Stromal cell of bone marrow (primary cell): ENCODE measurements at regions not wholly inside any gene's neighbourhood (a gene's known extent, or its start where the extent isn't known, plus 50 kb on each side); places are given as distances from the start of the nearest gene placed in this dataset.
"Not testable (repeated sequence)": the region's sequence is repeated elsewhere in the genome, so short reads cannot be mapped to it uniquely, and the experiment has no call there.

ENCODE experiments used
- DNase-seq: peaks from one replicate; pipeline ENCODE4 v3.0.0-alpha.2; 2012; ENCODE audit warnings: low read depth

DNA sequence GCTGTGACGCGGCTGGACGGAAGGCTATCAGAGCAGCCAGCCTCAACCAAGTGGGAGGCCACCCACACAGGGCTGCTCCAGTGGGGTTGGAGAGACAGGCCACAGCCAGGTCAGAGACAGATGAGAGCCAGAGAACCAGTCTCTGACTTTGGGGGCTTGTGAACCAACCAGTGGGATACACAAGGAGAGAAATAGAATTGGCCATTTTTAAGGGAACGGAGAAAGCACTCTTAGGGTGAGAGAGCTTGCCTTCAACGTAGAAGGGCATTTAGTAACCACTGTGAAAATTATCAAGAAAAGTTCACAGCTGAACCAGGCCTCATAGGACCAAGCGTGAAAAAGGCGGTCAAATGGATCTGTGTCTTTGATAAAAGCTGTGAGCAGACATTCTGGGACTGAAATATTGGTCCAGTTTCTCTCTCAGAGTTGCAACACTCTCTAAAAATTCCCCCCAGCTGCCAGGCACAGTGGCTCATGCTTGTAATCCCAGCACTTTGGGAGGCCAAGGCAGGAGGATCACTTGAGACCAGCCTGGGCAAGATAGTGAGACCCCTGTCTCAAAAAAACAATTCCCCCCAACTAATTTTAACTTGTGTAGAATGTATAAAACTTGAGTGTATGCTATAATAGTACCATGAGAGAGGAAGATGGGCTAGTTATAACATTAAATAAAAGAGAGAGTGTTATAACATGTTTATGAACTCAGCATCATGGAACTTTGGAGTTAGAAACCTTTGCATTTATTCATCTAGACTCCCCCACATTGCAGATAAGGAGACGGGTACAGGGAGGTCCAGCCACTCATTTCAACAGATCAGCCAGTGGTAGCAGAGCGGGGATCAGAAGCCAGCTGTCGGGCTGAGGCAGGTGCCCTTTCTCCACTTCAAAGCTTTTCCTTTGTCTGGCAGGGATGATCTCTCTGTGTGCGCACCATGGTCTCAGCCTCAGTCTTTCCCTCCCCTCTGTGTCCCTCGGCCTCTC is 132.2 kb downstream of the NPIPB11 start:
- not testable (repeated sequence) for DNase-seq

DNA sequence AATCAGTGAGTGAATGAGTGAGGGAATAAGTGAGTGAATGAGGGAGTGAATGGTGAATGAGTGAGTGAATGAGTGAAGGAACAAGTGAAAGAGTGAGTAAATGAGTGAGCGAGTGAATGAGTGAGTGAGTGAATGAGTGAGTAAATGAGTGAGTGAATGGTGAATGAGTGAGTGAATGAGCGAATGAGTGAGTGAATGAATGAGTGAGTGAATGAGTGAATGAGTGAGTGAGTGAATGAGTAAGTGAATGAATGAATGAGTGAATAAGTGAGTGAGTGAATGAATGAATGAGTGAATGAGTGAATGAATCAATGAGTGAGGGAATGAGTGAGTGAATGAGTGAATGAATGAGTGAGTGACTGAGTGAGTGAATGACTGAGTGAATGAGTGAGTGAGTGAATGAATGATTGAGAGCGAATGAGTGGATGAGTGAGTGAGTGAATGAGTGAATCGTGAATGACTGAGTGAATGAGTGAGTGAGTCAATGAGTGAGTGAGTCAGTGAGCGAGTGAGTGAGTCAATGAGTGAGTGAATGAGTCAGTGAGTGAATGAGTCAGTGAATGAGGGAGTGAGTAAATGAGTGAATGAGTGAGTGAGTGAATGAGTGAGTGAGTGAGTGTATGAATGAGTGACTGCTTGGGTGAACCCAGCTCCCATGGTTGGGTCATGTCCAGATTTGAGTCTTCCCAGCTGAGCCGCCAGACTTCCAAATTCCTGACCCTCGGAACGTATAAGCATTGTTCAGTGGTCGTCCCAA is 133.0 kb downstream of the NPIPB11 start:
- DNase-seq = peak; percentile 45

DNA sequence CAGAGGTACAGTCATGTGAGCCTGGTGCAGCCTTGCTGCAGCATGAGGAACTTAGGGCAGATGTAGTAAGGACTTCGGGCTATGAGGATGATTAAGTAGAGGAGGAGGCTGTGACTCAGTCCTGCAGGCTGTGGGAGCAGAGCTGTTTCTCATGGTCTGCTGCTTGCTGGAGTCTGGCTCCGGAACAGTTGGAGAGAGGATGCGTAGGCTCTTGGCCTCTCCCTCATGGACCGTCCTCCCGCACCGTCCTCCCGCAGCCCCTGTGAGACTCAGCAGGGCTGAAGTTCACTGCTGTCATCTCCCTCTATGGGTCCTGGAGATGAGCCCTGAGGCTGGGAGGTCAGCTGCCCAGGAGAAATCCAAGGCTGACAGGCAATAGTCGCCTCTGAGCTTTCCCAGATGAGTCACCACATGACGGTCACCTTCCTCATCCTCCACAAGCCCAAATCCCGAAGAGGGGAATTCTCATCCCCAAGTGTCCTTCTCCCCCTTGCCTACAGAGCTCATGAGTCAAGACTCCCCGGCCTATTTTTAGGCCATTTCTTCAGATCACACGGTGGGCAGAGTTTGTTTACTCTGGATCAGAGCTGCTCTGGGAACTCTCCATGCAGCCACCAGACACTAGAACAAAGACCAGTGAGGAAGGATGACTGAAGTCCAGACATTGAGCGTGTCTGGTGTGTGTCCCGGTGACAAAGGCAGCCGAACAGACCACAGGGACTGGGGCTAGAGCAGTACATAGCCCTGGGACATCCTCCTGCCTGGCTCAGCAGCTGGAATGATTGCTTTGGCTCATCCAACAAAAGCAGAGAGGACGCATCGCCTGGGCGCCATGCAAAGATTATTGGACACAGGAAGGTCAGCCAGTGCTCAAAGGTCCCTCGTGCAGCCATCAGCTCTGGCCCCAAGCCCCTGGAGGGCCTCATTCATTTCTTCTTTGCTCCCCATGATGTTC is 134.5 kb downstream of the NPIPB11 start:
- DNase-seq = peak; percentile 90

DNA sequence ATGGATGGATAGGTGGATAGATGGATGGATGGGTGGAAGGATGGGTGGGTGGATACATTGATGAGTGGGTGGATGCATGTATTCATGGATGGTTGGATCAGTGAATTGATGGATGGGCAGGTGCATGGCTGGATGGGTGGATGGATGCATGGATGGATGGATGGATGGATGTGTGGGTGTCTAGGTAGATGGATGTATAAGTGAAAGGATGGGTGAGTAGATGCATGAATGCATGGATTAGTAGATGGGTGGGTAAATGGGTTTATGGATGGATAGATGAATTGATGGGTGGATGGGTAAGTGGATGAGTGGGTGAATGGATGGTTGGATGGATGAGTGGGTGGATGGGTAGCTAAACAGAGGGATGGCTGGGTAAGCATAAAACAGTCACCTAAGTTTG is 135.6 kb downstream of the NPIPB11 start:
- not testable (repeated sequence) for DNase-seq

DNA sequence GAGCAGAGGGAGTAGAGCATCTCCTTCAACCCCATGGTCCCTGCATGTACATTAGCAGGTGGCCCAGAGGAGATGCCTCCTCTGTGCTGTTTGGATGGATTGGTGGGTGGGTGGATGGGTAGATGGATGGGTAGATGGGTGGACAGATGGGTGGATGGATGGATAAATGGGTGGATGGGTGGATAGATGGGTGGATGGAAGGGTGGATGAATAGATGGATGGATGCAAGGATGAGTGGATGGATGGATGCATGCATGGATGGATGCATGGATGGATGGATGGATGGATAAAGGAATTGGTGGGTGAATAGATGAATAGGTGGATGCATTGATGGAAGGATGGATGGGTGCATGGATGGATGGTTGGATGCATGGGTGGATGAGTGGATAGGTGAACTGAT is 136.5 kb downstream of the NPIPB11 start:
- DNase-seq = not testable (repeated sequence)

DNA sequence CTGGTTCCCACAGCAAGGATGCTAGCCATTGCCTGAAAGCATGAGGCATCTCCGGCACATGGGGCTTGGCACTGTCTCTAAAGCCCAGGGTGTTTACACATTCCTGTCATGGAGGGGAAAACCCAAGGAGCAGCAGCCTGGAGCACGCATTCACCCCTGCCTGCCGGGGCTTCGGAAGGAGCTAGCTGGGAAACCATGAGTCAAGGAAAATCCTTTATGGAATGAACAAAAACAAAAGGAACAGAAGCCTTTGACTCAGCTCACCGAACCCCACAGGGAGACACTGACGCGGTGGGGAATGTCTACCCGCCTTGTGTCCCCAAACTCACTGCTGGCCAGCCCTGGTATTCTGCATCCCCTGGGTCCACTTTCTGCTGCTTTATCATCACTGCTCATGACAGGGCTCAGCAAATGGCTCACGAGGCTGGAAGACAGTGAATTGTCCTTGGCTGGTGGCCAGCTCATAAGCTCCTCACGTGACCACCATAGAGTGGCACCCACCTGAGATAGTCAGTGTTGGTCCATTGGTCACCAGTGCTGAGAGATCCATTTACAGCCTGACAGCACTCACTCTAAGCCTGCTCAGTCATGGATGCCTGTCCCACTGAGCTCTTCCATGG is 137.2 kb downstream of the NPIPB11 start:
- DNase-seq = peak; percentile 78

DNA sequence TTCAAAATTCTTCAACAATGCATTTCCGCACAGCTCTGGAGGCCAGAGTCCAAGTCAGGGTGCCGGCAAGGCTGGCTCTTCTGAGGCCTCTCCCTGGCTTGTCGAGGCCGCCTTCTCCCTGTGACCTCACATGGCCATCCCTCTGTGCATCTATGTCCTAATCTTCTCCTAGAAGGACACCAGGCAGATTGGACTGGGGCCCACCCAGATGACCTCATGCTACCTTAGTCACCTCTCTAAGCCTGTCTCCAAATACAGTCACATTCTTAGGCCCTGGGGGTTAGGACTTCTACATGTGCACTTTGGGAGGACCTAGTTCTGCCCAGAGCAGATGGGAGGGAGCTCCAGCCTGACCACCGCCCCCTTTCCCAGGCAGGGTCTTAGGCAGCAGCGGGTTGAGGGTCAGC is 137.7 kb downstream of the NPIPB11 start:
- DNase-seq = not testable (repeated sequence)

DNA sequence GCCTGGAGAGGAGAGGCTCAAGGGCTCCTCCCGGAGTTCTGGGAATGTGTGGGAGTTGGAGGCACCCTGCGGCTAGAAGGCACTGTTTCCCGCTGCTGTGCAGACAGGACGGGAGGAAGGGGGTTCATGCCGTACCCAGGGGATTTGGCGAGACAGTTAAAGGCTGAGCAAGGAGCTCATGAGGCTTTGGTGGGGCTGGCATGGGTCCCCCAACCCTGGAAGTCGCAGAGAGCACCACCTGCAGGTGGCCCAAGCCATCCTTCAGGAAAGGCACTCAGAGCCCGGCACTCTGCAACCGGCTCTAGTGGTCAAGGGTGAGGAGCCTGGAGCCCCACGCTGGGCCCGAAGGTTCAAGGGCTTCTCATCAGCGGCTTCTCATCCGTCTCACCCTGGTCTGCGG is 138.2 kb downstream of the NPIPB11 start:
- not testable (repeated sequence) for DNase-seq

DNA sequence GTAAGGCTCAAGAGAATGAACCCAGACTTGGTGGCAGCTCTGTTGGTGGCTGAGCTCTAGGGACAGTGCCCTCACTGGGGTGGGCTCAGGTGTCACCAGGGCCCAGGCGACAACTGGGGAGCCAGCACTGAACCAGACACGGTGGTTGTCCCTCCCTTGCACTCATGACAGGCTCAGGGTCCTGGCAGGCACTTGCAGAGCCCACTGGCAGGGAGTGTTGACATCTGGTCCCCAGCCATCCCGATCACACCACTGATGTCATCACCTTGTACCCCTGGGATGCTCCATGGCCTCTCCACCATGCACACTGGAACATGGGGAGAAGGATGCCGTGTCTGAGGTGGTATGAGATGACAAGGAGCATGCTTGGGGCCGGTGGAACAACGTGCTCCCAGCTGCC is 138.6 kb downstream of the NPIPB11 start:
- not testable (repeated sequence) for DNase-seq

DNA sequence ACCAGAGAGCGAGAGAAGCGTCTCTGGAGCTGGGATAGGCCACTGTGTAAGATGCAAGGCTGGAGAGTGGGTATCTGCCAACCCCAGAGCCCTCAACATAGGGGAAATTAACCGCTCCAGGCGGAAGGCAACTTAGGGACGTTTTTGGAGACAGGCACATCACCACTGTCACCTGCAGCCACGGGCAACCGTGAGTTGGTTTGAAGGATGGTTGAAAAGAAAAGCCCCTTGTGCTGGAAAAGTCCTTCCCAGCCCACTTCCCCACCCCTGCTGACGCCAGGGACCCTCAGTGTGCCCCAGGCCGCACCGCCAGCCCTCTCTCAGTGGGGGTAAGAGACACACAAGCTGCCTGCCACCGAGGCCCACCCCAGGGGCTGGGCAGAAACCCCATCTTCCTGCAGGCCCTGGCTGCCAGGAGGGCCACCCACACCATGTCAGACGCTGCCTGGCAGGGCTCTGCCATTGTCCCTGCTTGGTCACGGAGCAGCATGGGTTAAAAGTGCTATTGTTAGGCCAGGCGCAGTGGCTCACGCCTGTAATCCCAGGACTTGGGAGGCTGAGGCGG is 139.4 kb downstream of the NPIPB11 start:
- DNase-seq = not testable (repeated sequence)

DNA sequence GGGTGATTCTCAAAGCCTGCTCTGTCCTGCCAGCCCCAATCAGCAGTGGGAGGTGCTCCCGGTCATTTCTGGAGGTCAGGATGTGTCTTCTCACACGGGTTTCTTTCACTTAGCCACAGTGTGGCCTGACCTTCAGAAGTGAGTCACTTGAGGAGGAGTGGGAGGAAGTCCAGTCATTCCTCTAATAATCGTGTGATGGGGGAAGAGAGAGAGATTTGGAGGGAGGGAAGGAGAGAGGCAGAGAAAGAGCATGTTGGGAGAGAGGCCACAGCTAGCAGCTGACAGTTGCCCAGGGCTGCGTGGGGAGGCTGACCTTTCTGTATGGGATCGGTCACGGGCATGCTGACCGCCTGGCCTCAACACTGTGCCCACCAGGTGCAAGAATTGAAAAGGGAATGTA is 139.9 kb downstream of the NPIPB11 start:
- DNase-seq = peak; percentile 85

DNA sequence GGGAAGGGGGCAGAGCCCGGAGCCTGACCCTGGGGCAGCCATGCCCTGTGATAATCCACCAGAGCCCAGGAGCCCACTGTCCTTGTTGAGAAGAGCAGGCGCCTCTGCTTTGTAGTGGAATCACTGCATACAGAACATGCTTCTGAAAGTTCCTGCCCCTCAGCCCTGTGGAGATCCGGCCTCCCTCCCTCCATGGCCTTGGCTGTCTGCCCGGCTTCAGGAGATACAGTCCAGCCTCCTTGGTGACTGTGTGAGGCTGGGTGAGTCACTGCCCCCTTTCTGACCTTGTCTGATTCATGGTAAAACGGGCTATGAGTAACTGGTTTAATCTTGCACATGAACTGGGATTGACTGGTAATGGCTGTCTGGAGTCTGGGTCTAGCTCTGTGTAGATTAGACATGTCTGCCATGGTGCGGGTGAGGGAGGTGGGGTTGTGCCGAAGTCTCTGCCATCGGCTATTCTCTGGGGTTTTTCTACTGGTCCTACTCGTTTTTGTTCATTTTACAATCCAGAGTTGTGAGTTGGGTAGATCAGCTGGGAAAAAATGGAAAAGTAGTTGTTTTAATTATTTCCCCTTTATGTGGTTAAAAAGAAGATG is 141.2 kb downstream of the NPIPB11 start:
- peak; percentile 93 for DNase-seq

DNA sequence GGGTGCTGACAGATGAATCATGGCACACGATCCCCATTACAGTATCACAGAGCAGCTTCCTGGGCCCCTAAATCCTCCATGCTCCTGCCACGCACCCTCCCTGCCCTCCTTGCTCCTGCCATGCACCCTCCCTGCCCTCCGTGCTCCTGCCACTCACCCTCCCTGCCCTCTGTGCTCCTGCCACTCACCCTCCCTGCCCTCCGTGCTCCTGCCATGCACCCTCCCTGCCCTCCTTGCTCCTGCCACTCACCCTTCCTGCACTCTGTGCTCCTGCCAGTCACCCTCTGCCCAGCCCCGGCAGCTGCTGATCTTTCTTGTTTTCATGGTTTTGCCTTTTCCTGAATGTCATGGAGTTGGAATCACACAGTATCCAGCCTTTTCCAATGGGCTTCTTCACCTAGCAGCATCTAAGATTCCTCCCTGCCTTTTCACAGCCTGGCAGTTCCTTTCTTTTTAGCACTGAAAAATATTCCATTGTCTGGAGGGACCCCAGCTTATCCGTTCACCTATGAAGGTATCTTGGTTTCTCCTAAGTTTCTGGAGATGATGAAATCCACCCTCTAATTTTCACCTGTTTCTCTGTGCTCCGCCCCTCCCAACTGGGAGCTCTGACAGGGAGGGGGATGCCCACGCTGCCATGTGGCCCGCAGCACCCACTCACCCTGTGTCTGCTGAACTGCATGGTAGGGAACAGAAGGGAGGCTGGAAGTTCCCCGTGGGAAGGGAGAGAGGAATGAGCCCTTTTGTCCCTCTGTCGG is 142.3 kb downstream of the NPIPB11 start:
- not testable (repeated sequence) for DNase-seq

DNA sequence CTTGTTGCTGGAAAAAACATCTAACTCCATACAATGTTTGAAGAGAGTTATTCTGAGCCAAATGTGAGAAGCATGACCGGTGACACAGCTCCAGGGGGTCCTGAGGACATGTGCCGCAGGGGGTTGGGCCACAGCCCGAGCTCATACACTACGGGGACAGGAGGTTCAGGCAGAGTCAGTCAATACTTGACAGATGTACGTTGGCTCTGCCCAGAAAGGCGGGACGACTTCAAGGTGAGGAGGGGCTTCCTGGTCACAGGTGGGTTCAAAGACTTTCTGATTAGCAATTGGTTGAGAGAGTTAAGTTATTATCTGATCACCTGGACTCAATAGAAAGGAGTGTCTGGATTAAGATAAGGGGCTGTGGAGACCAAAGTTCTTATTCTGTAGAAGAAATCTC is 143.8 kb downstream of the NPIPB11 start:
- not testable (repeated sequence) for DNase-seq

DNA sequence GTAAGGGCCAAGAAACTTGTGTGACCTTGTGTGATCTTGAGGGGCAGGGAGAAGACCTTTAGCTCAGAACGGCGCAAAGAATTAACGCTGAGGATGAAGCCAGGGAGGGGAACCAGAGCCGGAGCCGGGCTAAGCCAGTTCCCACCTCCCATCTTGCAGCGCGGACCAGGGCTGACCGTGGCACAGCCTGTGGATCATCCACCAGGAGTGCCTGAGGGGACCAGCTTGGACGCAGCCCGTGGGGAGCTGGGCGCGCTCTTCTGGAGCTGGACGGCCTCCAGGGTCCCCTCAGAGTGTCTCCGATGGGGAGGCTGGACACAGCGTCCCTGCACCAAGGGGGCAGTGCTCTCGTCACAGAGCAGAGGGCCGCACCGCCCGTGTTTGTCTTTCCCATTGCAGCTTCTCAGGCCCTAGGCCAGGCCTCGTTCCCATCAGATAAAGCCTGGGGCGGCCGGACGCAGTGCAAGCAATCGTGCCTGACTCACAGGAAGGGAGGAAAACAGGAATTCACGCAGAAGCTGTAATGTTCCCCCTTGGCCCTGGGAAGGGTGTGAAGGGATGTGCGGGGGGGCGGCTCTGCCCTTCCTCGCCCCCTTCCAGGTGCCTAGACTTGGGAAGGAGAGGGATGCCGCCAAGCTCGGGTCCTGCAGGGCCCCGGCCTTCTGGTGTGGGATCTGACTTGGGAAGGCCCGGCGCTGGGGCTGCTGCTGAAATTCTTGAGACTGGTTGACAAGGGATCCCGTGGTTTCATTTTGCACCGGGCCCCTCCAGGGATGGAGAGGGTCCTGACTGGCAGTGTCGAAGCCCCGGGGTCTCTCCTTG is 144.9 kb downstream of the NPIPB11 start:
- not testable (repeated sequence) for DNase-seq

DNA sequence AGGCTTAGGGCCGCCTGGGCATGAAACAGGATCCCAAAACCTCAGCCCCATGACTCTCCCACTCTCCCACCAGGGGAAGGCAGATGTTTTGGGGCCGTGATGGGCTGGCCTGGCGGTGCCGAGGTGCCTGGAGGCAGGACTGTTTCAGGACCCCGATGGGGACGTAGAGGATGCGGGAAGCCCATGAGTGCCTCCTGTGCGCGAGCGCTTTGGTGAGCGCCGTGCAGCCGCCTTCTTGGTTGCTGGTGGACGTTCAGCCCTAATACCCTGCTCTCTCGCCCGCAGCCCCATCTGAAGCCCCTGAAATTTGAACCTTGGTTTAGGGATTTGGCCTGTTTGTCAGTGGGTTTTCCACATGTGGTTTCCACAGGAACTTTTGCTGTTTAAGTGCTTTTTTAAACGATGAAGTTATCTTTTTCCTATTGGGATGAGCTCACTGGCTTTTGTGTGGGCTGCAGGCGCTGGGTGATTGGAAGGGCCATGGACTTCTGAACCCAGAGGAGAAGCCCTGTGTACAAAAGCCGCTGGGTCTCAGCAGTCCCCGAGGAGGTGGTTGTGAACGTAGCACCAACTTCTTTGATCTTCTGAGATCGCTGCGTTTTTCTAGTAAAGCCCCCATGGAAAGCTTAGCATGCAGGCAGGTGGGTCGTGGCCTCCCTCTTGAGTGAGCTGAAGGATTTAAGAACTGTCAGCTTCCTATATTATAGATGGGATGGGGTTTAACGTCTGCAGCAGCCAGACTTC is 145.7 kb downstream of the NPIPB11 start:
- not testable (repeated sequence) for DNase-seq

DNA sequence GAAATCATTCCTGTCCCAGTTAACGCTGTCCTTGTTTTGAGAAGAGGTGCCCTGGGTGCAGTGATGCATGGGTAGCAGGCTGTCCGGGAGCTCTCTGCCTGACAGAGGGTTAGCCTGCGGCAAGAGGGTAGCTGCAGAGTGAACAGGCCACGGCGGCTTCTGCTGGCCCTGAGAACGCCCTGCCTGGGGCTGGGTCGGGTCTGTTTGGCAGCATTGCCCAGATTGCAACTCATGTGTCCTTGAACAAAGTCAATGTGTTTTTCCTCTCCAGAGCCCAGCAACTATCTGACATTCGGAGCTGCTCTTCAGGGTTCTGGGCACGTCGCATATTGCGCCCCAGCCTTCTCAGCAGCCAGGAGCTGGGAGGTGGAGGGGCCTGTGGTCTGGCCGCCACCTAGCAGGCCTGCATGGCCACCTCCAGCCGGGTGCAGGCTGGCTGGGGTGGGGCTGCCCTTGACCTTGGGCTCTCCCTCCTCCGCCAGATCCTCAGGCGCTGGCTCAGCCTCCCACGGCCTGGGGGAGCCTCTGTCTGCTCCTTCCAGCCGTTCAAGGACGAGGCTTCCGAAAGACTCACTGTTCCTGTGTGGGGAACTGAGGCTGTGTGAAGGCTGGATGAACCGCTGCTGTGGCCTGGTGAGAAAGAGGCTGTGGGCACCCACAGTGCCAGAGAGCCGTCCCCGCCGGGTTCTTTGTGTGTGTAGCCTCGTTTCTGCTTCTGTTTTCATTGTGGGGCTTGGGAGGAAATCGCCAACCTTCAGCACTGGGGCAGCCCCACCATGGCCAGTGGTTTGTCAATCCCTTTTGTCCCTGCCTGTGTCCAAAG is 146.7 kb downstream of the NPIPB11 start:
- DNase-seq = not testable (repeated sequence)
